CD14-positive monocyte (primary cell): ENCODE measurements at regions not wholly inside any gene's neighbourhood (a gene's known extent, or its start where the extent isn't known, plus 50 kb on each side); places are given as distances from the start of the nearest gene placed in this dataset.

ENCODE experiments used
- DNase-seq, 3 donors: peaks; one replicate each; pipeline ENCODE4 v3.0.0-alpha.2; 2011 to 2022
- H2AFZ ChIP-seq: 2 replicates; pipeline ENCODE4 v1.6.0; 2012; ENCODE audit warnings: mild to moderate bottlenecking, low read depth, low read length, inconsistent platforms; ENCODE audit not compliant: insufficient read depth, poor library complexity, severe bottlenecking
- H3K27ac ChIP-seq, 2 donors: 1 replicate in 1 of 2; 2 replicates in 1 of 2; pipeline ENCODE4 v1.5.1; 2012 to 2013; ENCODE audit warnings: low read length in 2 of 2, control low read depth in 1 of 2, inconsistent platforms in 1 of 2, low read depth in 1 of 2, mild to moderate bottlenecking in 1 of 2
- H3K27me3 ChIP-seq, 2 donors: one replicate each; pipeline versions ENCODE4 v1.6.0 to v1.6.1; 2011 to 2013; ENCODE audit warnings: low read length in 2 of 2; ENCODE audit not compliant: control insufficient read depth in 2 of 2, insufficient read depth in 2 of 2
- H3K36me3 ChIP-seq, 2 donors: replicated peaks in 1 of 2; 1 replicate in 1 of 2; 2 replicates in 1 of 2; pipeline versions ENCODE4 v1.5.1 to v1.6.1; 2012 to 2013; ENCODE audit warnings: low read length in 2 of 2, control low read depth in 1 of 2, inconsistent platforms in 1 of 2, mild to moderate bottlenecking in 1 of 2; ENCODE audit not compliant: insufficient read depth in 2 of 2, control insufficient read depth in 1 of 2
- H3K4me1 ChIP-seq, 2 donors: 1 replicate in 1 of 2; 2 replicates in 1 of 2; pipeline versions ENCODE4 v1.5.1 to v1.6.1; 2012 to 2013; ENCODE audit warnings: low read length in 2 of 2, control low read depth in 1 of 2, inconsistent platforms in 1 of 2, mild to moderate bottlenecking in 1 of 2, moderate library complexity in 1 of 2; ENCODE audit not compliant: insufficient read depth in 2 of 2, control insufficient read depth in 1 of 2
- H3K4me2 ChIP-seq: replicated peaks from 2 replicates; pipeline ENCODE3; 2012; ENCODE audit warnings: low read length, moderate library complexity, mild to moderate bottlenecking; ENCODE audit not compliant: poor library complexity, severe bottlenecking; ENCODE audit errors: extremely low read depth
- H3K4me3 ChIP-seq, 3 experiments: fragments of 200-600 bp in 1 of 3; sonication (generic) in 1 of 3; replicated peaks in 1 of 3; 1 replicate in 2 of 3; 2 replicates in 1 of 3; pipeline ENCODE4 v1.5.1; 2011 to 2013; ENCODE audit warnings: low read length in 3 of 3, mild to moderate bottlenecking in 3 of 3, control low read depth in 2 of 3, low read depth in 2 of 3, inconsistent platforms in 1 of 3, moderate library complexity in 1 of 3
- H3K79me2 ChIP-seq: 2 replicates; pipeline ENCODE4 v1.6.0; 2012; ENCODE audit warnings: mild to moderate bottlenecking, control low read depth, inconsistent platforms, low read length, moderate library complexity; ENCODE audit not compliant: insufficient read depth
- H3K9ac ChIP-seq: 2 replicates; pipeline ENCODE4 v1.6.0; 2017; ENCODE audit warnings: low read length, mild to moderate bottlenecking; ENCODE audit not compliant: insufficient read depth, poor library complexity, severe bottlenecking
- H3K9me3 ChIP-seq, 2 donors: replicated peaks in 1 of 2; 1 replicate in 1 of 2; 2 replicates in 1 of 2; pipeline versions ENCODE4 v1.5.1 to v1.6.1; 2012 to 2013; ENCODE audit warnings: low read length in 2 of 2, control low read depth in 1 of 2; ENCODE audit not compliant: control insufficient read depth in 1 of 2, insufficient read depth in 1 of 2
- H4K20me1 ChIP-seq: 2 replicates; pipeline ENCODE4 v1.6.0; 2012; ENCODE audit warnings: mild to moderate bottlenecking, low read length, control low read depth, moderate library complexity; ENCODE audit not compliant: insufficient read depth
- H3K27ac Mint-ChIP-seq, 7 donors: one replicate each; pipeline ENCODE4 v1.8.0; 2020; ENCODE audit warnings: mild to moderate bottlenecking in 7 of 7, mixed read lengths in 7 of 7, moderate library complexity in 6 of 7, inconsistent platforms in 2 of 7
- H3K27me3 Mint-ChIP-seq, 3 donors: one replicate each; pipeline ENCODE4 v1.8.0; 2021 to 2022; ENCODE audit warnings: low read depth in 3 of 3, mild to moderate bottlenecking in 3 of 3, mixed read lengths in 3 of 3, moderate library complexity in 3 of 3, inconsistent platforms in 1 of 3
- H3K36me3 Mint-ChIP-seq, 2 donors: one replicate each; pipeline ENCODE4 v1.8.0; 2020; ENCODE audit warnings: mixed read lengths in 2 of 2, inconsistent platforms in 1 of 2, mild to moderate bottlenecking in 1 of 2
- H3K4me1 Mint-ChIP-seq: one replicate; pipeline ENCODE4 v1.8.0; 2020; ENCODE audit warnings: mild to moderate bottlenecking, mixed read lengths
- H3K4me3 Mint-ChIP-seq, 2 donors: one replicate each; pipeline ENCODE4 v1.8.0; 2020; ENCODE audit warnings: mild to moderate bottlenecking in 2 of 2, mixed read lengths in 2 of 2, moderate library complexity in 1 of 2
- H3K9me3 Mint-ChIP-seq, 7 donors: one replicate each; pipeline ENCODE4 v1.8.0; 2020 to 2022; ENCODE audit warnings: mixed read lengths in 7 of 7, mild to moderate bottlenecking in 6 of 7, moderate library complexity in 6 of 7, inconsistent platforms in 2 of 7
- CTCF ChIP-seq: fragments of 200-600 bp; IDR thresholded peaks from one replicate; pipeline ENCODE4 v1.8.0; 2022; ENCODE audit warnings: antibody characterized with exemption, mild to moderate bottlenecking
- WGBS: methylation state at CpG from one replicate; pipeline ENCODE4 v1.1.5; 2013; ENCODE audit warnings: missing lambda C conversion rate; ENCODE audit not compliant: insufficient coverage; 5-methylcytosine and 5-hydroxymethylcytosine counted together
- intact Hi-C, 2 donors: fragments of 100-400 bp; cut with micrococcal nuclease; formaldehyde crosslinking; loops; one replicate each; pipeline versions ENCODE4 v1.15.0 to v1.15.1; 2023

GRCh38 chr12:128163086-128163485, 103.9 kb upstream of the TMEM132C start:
- H3K36me3 Mint-ChIP-seq, result no peaks in the 10 kb centered on the region
- no peak overlapping the region for H2AFZ ChIP-seq
- no peak overlapping the region for H3K27ac Mint-ChIP-seq
- no peaks in the 10 kb centered on the region for H4K20me1 ChIP-seq
- no peaks in the 10 kb centered on the region for H3K4me1 ChIP-seq
- peaks cover 0 to 7% of the 10 kb centered on the region in 2 donors for H3K9me3 ChIP-seq
- peaks cover 0 to 14% (median 2%) of the 10 kb centered on the region in 7 donors for H3K9me3 Mint-ChIP-seq
- H3K4me2 ChIP-seq, result no peak overlapping the region
- no peak overlapping the region for H3K9ac ChIP-seq
- whole genome bisulfite sequencing, result 76% methylated on average over 5 of the region's 5 CpGs
- no peaks in the 10 kb centered on the region for H3K36me3 ChIP-seq
- no peak for DNase-seq
- no peak for TF ChIP-seq CTCF
- intact Hi-C loops, result no loop called here
- no peak overlapping the region for H3K4me3 Mint-ChIP-seq
- no peaks in the 10 kb centered on the region for H3K27me3 ChIP-seq
- H3K4me3 ChIP-seq, result no peak overlapping the region
- no peaks in the 10 kb centered on the region for H3K79me2 ChIP-seq
- H3K4me1 Mint-ChIP-seq, result no peaks in the 10 kb centered on the region
- H3K27me3 Mint-ChIP-seq, result no peaks in the 10 kb centered on the region
- no peak overlapping the region for H3K27ac ChIP-seq

GRCh38 chr12:128164533-128164932, 102.4 kb upstream of the TMEM132C start:
- intact Hi-C loops, result no loop called here
- Histone ChIP-seq H3K4me1 (no peaks in the 10 kb centered on the region), H3K27ac (no peak overlapping the region), H3K4me3 (no peak overlapping the region), H3K9ac (no peak overlapping the region), H3K9me3 (peaks cover 5 to 7% of the 10 kb centered on the region in 2 donors), H3K27me3 (no peaks in the 10 kb centered on the region), H3K36me3 (no peaks in the 10 kb centered on the region), H3K79me2 (no peaks in the 10 kb centered on the region), H4K20me1 (no peaks in the 10 kb centered on the region), H3K4me2 (no peak overlapping the region), H2AFZ (no peak overlapping the region)
- no peak for DNase-seq
- TF ChIP-seq CTCF, result no peak
- no peaks in the 10 kb centered on the region for H3K36me3 Mint-ChIP-seq
- H3K4me1 Mint-ChIP-seq, result no peaks in the 10 kb centered on the region
- WGBS, result 88% methylated on average over 1 of the region's 1 CpG
- H3K27me3 Mint-ChIP-seq, result peaks cover 0 to 2% (median 0%) of the 10 kb centered on the region in 3 donors
- H3K27ac Mint-ChIP-seq, result no peak overlapping the region
- no peak overlapping the region for H3K4me3 Mint-ChIP-seq
- peaks cover 0 to 18% (median 5%) of the 10 kb centered on the region in 7 donors for H3K9me3 Mint-ChIP-seq
